LNCaP clone FGC (cell line): ENCODE measurements at regions not wholly inside any gene's neighbourhood (a gene's known extent, or its start where the extent isn't known, plus 50 kb on each side); places are given as distances from the start of the nearest gene placed in this dataset.

ENCODE experiments used
- DNase-seq: peaks from one replicate; pipeline ENCODE4 v3.0.0-alpha.2; 2011; ENCODE audit warnings: low read depth
- H3K4me3 ChIP-seq: 2 replicates; pipeline ENCODE4 v1.5.1; 2011; ENCODE audit warnings: mild to moderate bottlenecking, low read depth, low read length, control low read depth
- TF ChIP-seq, protein P1 (sequence below): IDR thresholded peaks from 2 replicates; pipeline ENCODE4 v1.5.1; 2012; ENCODE audit warnings: mild to moderate bottlenecking; ENCODE audit not compliant: control insufficient read depth, insufficient read depth; ENCODE audit errors: extremely low read depth

GRCh38 chr5:8034852-8035251, 165.9 kb downstream of the MTRR start:
- H3K4me3 ChIP-seq: no peak overlapping the region
- DNase-seq: no peak
- TF ChIP-seq, protein P1, sequence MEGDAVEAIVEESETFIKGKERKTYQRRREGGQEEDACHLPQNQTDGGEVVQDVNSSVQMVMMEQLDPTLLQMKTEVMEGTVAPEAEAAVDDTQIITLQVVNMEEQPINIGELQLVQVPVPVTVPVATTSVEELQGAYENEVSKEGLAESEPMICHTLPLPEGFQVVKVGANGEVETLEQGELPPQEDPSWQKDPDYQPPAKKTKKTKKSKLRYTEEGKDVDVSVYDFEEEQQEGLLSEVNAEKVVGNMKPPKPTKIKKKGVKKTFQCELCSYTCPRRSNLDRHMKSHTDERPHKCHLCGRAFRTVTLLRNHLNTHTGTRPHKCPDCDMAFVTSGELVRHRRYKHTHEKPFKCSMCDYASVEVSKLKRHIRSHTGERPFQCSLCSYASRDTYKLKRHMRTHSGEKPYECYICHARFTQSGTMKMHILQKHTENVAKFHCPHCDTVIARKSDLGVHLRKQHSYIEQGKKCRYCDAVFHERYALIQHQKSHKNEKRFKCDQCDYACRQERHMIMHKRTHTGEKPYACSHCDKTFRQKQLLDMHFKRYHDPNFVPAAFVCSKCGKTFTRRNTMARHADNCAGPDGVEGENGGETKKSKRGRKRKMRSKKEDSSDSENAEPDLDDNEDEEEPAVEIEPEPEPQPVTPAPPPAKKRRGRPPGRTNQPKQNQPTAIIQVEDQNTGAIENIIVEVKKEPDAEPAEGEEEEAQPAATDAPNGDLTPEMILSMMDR: no peak

DNA sequence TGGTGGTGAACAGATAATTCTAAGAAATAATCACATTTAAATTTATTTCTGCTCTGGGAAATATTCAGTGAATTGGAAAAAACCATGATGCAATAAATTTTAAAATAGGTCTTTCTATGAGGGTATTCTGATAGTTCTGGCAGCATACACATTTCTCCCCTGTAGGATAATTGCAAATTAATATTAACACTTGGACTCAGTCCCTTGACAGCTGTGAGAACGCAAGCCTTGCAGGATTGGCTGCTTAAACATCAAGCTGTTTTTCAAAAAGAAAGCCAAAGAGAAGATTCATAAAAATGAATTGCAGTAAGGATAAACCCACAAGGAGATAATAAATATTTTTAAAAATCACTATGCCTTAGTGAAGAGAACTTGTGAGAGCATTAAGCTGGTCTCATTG, 180.0 kb downstream of the MTRR start:
- TF ChIP-seq, protein P1: no peak
- DNase-seq: no peak

GRCh38 chr5:8050616-8051175, 181.7 kb downstream of the MTRR start:
- TF ChIP-seq, protein P1: no peak
- DNase-seq: no peak
- no peak overlapping the region for H3K4me3 ChIP-seq

More for the DNA sequence above, 180.0 kb downstream of the MTRR start:
- no peak overlapping the region for H3K4me3 ChIP-seq

DNA sequence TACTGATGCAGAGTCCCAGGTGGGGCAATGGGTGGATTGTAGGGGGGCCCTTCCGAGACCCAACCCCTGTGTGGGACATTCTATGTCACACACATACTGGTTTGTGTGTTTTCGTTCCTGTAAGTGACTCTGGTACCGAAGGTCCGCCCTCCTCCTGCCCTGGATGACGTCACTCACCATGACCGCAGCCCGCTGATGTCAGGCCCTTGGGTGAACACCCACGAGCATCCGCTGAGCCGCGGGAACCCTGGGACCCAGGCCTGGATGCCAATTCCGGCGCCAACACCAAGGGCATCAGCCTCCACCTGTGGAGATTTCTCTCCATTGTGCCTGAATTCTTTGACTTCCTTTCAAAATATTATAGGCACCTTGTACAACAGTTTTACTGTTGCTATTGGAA, 184.3 kb downstream of the MTRR start:
- no peak overlapping the region for H3K4me3 ChIP-seq
- no peak for DNase-seq
- TF ChIP-seq, protein P1: no peak

DNA sequence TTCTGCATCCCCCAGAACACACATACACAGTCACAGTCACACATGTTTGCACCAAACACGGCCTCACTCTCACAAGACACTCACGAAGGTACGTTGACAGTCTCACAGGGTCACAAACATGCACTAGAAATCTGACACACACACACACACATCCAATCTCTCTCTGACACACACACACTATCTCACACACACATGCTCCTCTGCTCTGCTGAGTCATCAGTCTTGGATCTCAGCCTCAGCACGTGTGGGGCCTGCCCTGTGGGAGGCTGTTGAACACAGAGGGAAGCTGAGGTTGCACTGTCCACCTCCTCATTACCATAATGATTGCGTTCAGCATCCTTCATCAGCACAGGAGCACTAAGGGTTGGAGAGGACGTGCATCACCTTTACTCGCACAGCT, 188.8 kb downstream of the MTRR start:
- H3K4me3 ChIP-seq: no peak overlapping the region
- TF ChIP-seq, protein P1: no peak
- no peak for DNase-seq

DNA sequence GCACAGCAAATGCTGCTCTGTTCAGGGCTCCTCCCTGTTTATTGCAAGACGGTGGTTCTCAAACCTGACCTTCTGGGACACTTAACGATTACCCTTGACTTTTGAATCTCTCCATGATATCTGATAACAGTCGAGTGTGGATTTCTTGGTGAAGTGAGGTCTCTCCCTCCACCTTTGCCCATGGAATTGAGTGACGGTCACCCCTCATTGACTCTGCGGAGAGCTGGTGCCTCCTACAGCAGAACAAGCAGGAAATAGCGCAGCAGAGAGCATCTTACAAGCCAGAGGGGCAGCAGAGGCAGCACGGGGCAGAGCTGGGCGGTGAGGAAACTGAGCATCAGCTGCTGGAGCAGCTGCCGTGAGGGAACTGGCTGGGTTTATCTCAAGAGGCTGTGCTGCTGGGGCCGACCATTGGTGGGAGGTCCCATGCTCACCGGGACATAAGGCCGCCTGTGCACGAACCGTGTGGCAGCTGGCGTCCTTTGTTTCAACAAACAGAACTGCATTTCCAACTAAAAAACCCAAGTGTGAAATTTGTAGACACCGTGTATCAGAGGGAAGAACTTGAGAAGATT, 189.8 kb downstream of the MTRR start:
- TF ChIP-seq, protein P1: no peak
- H3K4me3 ChIP-seq: no peak overlapping the region
- no peak for DNase-seq

DNA sequence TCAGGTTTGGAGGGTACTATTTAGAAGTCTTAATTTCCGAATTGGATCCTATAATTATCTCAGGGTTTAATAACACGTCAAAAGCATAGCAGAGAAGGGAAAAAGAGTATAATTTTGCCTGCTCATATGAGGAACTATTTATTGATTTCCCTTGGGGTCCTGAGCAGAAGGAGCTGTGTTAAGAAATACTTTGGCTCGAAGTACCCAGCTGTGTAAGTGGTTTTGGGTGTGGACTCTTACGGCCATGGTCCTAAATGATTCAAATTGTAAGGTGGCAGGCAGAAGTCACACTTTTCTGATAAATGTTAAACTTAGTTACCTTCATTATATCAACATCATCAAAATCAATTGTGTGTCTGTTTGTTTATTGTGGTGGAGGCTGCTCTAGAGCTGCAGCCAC, 190.4 kb downstream of the MTRR start:
- H3K4me3 ChIP-seq: no peak overlapping the region
- no peak for DNase-seq
- TF ChIP-seq, protein P1: no peak
